ENCODE measurements at regions not wholly inside any gene's neighbourhood (a gene's known extent, or its start where the extent isn't known, plus 50 kb on each side); places are given as distances from the start of the nearest gene placed in this dataset.

- TF ChIP-seq POLR2AphosphoS5 (IDR thresholded peaks at IDR 0.05) (no peak), CTCF (IDR thresholded peaks at IDR 0.05) (no peak)
These were observed 354.5 kb upstream of the BOD1L1 start for GRCh38 chr4:13982010-13982409.
